HG03442 (cell line): ENCODE measurements at regions not wholly inside any gene's neighbourhood (a gene's known extent, or its start where the extent isn't known, plus 50 kb on each side); places are given as distances from the start of the nearest gene placed in this dataset.

Experiments
- ATAC-seq: cut with Tn5 transposase; IDR thresholded peaks from one replicate; pipeline ENCODE4 v1.9.1; 2021; ENCODE audit warnings: mild to moderate bottlenecking, moderate library complexity; ENCODE audit not compliant: unreplicated experiment

- ATAC-seq: no peak
Observed at GRCh38 chr7:25358926-25359325, 130.6 kb upstream of the NPVF start.

GRCh38 chr7:25359471-25360059, 131.3 kb upstream of the NPVF start:
- ATAC-seq: no peak

GRCh38 chr7:25360451-25360850, 132.2 kb upstream of the NPVF start:
- ATAC-seq: no peak

- no peak for ATAC-seq
Observed at GRCh38 chr7:25361387-25361786, 133.1 kb upstream of the NPVF start.

GRCh38 chr7:25361863-25362262, 133.6 kb upstream of the NPVF start:
- ATAC-seq: no peak

GRCh38 chr7:25368599-25369201, 140.4 kb upstream of the NPVF start:
- ATAC-seq: no peak

GRCh38 chr7:25369786-25370185, 141.5 kb upstream of the NPVF start:
- ATAC-seq: no peak

GRCh38 chr7:25371972-25372371, 143.7 kb upstream of the NPVF start:
- ATAC-seq: no peak

- no peak for ATAC-seq
Observed at GRCh38 chr7:25375805-25376600, 147.7 kb upstream of the NPVF start.

GRCh38 chr7:25379351-25380300, 151.3 kb upstream of the NPVF start:
- ATAC-seq: no peak

GRCh38 chr7:25381818-25382589, 153.7 kb upstream of the NPVF start:
- no peak for ATAC-seq

- ATAC-seq: no peak
Observed at GRCh38 chr7:25382869-25383268, 154.6 kb upstream of the NPVF start.

GRCh38 chr7:25383402-25383801, 155.1 kb upstream of the NPVF start:
- no peak for ATAC-seq

- no peak for ATAC-seq
Observed at GRCh38 chr7:25384788-25385505, 156.7 kb upstream of the NPVF start.

- ATAC-seq: no peak
Observed at GRCh38 chr7:25385506-25386136, 157.3 kb upstream of the NPVF start.

GRCh38 chr7:25386311-25386744, 158.0 kb upstream of the NPVF start:
- no peak for ATAC-seq

- no peak for ATAC-seq
Observed at GRCh38 chr7:25388681-25389080, 160.4 kb upstream of the NPVF start.

GRCh38 chr7:25389489-25390106, 161.3 kb upstream of the NPVF start:
- no peak for ATAC-seq
